HG03378 (cell line): ENCODE measurements at regions not wholly inside any gene's neighbourhood (a gene's known extent, or its start where the extent isn't known, plus 50 kb on each side); places are given as distances from the start of the nearest gene placed in this dataset.
"Not testable (repeated sequence)": the region's sequence is repeated elsewhere in the genome, so short reads cannot be mapped to it uniquely, and the experiment has no call there.

Source experiments
- ATAC-seq: cut with Tn5 transposase; IDR thresholded peaks from one replicate; pipeline ENCODE4 v1.9.1; 2021; ENCODE audit warnings: mild to moderate bottlenecking, moderate library complexity; ENCODE audit not compliant: unreplicated experiment

- not testable (repeated sequence) for ATAC-seq
Measured at GRCh38 chr18:30839056-30839561, 203.4 kb downstream of the DSC3 start.

- ATAC-seq, result no peak
Measured at GRCh38 chr18:30828700-30829099, 213.8 kb downstream of the DSC3 start.

DNA sequence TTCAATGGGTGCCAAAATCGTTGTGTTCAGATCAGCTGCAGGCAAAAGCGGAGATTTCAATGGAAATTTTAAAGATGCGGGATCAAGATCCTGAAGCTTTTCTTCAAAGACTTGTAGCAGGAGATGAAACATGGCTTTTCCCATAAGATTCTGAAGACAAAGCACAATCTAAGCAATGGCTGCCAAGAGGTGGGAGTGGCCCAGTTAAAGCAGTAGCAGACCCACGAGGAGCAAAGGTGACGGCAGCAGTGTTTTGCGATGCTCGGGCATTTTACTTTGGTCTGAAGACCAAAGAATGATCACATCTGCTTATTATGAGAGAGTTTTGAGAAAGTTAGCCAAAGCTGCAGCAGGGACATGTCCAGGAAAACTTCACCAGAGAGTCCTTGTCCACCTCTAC is 222.9 kb downstream of the DSC3 start:
- ATAC-seq, result no peak

- ATAC-seq, result no peak
Measured at GRCh38 chr18:30814446-30814845, 228.1 kb downstream of the DSC3 start.

- no peak for ATAC-seq
Measured at GRCh38 chr18:30811580-30811979, 231.0 kb downstream of the DSC3 start.

- ATAC-seq, result no peak
Measured at GRCh38 chr18:30810580-30810979, 232.0 kb downstream of the DSC3 start.

- no peak for ATAC-seq
Measured at GRCh38 chr18:30806823-30807222, 235.7 kb downstream of the DSC3 start.

DNA sequence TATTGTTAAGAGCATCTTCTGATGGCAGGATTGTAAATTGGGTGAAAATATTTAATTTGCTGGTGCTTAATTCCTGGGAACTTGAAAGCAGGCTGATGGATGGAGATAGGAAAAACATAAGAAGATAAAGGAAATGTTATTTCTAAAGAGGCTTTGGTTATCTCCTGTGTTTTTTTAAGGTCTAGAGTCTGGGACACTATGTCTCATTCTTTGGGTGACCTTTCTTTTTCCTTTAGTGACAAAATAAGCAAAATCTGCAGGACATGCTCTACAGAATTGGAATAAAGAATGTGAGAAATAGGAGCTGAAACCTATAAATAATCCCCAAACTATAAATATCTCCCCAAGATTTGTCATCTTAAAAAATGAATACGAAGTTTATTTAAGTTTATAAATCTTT is 241.7 kb downstream of the DSC3 start:
- ATAC-seq, result no peak

- ATAC-seq, result no peak
Measured at GRCh38 chr18:30792051-30792450, 250.5 kb downstream of the DSC3 start.

- not testable (repeated sequence) for ATAC-seq
Measured at GRCh38 chr18:30788411-30788991, 254.0 kb downstream of the DSC3 start.

GRCh38 chr18:30787410-30787809 is 255.1 kb downstream of the DSC3 start:
- no peak for ATAC-seq

- no peak for ATAC-seq
Measured at GRCh38 chr18:30781601-30782000, 260.9 kb downstream of the DSC3 start.

DNA sequence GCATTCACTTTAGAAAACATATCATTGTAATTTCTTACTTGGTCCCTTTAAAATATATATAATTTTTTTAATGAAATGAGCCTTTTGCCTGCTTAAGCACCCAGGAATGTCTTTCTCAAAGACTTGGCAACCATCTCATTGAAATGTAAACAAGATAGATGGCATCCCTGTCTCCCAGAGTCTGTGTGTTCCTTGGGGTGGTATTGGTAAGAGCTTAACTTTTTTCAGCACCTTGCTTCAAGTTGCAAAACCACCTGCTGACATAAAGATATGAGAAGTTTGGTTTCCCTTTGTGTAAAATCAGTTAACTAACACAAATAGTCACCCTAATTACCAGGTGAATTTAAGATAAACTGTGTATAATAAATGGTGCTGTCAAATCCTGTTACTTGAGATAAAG is 266.9 kb downstream of the DSC3 start:
- no peak for ATAC-seq

DNA sequence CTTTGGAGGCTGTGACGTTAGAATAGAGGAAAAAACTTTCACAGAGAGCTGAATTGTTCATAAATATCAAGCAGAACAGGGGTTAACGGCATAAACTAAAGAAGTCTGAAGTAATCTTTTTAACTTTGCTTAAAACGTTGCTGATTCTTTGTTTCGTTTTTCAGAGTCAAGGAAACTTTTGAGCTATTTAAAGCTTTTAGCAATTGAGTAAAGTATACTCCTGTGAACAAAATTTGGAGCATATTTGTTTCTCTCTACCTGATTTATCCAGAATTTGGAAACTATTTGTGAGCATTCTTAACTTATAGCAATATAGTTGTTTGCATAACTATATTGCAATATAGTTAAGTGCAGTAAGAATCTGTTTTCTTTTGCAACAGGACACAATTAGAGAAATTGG is 270.4 kb downstream of the DSC3 start:
- not testable (repeated sequence) for ATAC-seq

DNA sequence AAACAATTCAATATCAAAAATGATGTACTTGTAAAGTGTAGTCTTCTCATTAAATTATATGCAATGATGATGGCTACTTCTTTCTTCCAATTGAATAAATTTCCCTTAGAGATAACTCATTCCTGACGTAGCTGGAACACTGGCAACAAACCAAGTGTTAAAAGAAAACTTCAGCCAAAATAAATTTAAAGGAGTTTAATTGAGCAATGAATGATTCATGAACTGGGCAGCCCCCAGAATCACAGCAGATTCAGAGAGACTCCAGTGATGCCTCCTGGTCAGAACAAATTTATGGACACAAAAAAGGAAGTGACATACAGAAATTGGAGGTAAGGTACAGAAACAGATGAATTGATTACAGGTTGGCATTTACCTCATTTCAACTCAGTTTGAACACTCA is 276.5 kb downstream of the DSC3 start:
- no peak for ATAC-seq

GRCh38 chr18:30765247-30765646 is 277.3 kb downstream of the DSC3 start:
- no peak for ATAC-seq

GRCh38 chr18:30763902-30764350 is 278.6 kb downstream of the DSC3 start:
- ATAC-seq, result no peak

DNA sequence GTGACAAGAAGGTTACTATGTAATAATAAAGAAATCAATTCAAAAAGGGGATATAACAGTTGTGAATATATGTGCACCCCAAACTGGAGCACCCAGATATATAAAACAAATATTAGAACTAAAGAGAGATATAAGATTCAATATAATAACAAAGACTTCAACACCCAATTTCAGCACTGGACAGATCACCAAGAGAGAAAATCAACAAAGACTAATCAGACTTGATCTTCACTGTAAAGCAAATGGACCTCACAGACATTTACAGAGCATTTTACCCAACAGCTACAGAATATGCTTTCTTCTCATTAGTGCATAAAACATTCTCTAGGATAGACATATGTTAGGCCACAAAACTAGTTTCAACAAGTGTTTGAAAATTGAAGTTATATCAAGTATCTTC is 287.7 kb downstream of the DSC3 start:
- no peak for ATAC-seq

DNA sequence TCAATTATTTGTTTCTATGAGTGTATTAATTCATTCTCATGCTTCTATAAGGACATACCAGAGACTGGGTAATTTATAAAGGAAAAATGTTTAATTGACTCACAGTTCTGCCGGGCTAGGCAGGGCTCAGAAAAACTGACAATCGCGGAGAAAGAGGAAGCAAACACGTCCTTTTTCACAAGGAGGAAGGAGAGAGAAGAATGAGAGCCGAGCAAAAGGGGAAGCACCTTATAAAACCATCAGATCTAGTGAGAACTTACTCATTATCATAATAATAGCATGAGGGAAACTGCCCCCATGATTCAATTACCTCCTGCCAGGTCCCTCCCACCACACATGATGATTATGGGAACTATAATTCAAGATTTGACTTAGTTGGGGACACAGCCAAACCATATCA is 294.0 kb downstream of the DSC3 start:
- ATAC-seq, result no peak

DNA sequence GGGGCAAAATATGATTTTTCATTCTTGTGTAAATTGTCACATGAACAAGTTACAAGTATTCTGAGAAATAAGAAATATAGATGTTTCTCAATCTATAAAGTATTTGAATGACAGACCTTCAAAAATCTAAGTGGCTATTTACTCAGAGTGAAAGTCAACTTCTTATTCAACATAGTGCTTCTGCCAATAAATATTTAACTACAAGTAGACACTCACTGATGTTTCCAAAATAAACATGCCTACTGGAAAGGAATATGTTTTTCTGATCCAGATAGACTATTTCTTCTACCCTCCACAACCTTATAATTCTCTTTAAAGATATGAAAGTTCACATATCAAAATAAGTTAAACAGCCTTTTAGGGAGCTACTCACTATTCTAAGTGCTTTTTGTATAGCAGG is 296.3 kb downstream of the DSC3 start:
- no peak for ATAC-seq

- no peak for ATAC-seq
Measured at GRCh38 chr18:30743033-30743432, 299.5 kb downstream of the DSC3 start.

DNA sequence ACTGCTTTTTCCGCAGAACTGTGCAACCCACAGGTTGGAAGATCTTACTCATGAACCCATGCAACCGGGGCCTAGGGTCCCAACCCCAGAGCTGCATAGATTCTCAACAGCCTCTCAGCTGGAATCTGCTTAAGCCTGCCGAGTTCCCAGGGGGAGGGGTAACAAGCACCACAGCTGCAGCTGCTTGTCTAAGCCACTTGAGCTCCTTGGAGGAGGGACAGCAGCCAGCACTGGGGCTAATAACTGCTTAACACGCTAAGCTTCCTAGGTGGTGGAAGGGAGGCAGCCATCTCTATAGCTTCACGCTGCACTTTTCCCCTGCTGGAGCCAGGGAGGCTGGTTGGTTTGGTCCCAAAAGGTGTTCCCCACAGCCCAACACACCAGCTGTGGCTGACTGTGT is 311.6 kb downstream of the DSC3 start:
- ATAC-seq, result no peak

DNA sequence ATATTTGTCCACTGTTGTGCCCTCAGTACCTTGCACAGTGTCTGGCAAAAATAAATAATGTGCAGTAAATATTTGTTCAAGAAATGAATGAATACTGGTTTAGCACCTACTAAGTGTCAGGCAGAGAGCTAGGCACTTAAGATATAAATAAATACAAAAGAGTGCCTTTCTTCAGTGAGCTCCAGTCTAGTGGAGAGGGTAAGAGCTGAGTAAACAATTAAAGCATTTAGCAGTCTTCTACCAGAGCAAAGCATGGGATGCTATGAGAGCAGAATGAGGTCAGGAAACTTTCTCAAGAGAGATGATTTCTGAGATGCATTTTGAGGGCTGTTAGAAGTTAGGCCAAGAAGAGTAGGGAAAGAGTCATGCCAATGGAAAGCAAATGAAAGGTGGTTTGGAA is 314.7 kb downstream of the DSC3 start:
- ATAC-seq, result no peak
